HL-60 (cell line): ENCODE measurements at regions not wholly inside any gene's neighbourhood (a gene's known extent, or its start where the extent isn't known, plus 50 kb on each side); places are given as distances from the start of the nearest gene placed in this dataset.

Experiments
- DNase-seq, 2 experiments: peaks; one replicate each; pipeline ENCODE4 v3.0.0-alpha.2; 2010 to 2020; ENCODE audit warnings: low read depth in 1 of 2, low spot score in 1 of 2
- H3K27ac ChIP-seq: fragments of 250-450 bp; sonication (Bioruptor Pico); replicated peaks from 2 replicates; pipeline ENCODE4 v1.5.1; 2020; ENCODE audit warnings: mild to moderate bottlenecking, moderate library complexity
- H3K27me3 ChIP-seq: fragments of 250-450 bp; sonication (Bioruptor Pico); 2 replicates; pipeline ENCODE4 v1.5.1; 2021; ENCODE audit warnings: mild to moderate bottlenecking, moderate library complexity; ENCODE audit not compliant: insufficient read depth, poor library complexity, severe bottlenecking
- H3K4me3 ChIP-seq: replicated peaks from 2 replicates; pipeline ENCODE4 v1.5.1; 2011; ENCODE audit warnings: mild to moderate bottlenecking, control low read depth, low read length; ENCODE audit not compliant: insufficient read depth
- GABPA ChIP-seq: IDR thresholded peaks from 2 replicates; pipeline ENCODE4 v1.6.1; 2012; ENCODE audit warnings: low read depth
- POLR2AphosphoS5 ChIP-seq: IDR thresholded peaks from 2 replicates; pipeline ENCODE4 v1.6.1; 2012; ENCODE audit warnings: low read depth
- SPI1 ChIP-seq: IDR thresholded peaks from 2 replicates; pipeline ENCODE4 v1.6.1; 2012; ENCODE audit warnings: low read depth, mild to moderate bottlenecking, borderline replicate concordance
- TF ChIP-seq, protein P1 (sequence below): IDR thresholded peaks from 2 replicates; pipeline ENCODE4 v1.6.1; 2012; ENCODE audit warnings: low read depth; ENCODE audit not compliant: insufficient replicate concordance
- TF ChIP-seq, protein P2 (sequence below): IDR thresholded peaks from one replicate; pipeline ENCODE4 v1.5.1; 2011; ENCODE audit warnings: low read length, control low read depth, inconsistent platforms; ENCODE audit not compliant: insufficient read depth

DNA sequence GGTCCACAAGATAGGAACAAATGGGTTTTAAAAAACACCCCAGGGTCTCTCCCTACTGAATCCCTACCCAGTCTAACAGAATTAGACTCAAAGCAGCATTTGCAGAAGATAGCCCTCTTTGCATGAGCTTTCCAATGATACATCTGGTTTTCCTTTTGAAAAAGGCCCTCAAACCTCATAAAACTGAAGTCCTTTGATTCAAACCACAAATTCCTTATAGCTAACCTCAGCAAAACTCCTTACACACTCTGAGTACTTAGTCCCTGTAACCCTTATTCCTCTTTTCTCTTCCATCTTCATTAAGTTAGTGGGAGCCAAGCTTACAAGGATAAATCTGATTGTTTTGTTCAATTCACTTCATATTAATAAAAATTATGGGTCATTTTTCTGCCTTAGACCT, 90.5 kb upstream of the TNC start:
- TF ChIP-seq SPI1 (no peak), GABPA (no peak), POLR2AphosphoS5 (no peak)
- TF ChIP-seq, protein P1, sequence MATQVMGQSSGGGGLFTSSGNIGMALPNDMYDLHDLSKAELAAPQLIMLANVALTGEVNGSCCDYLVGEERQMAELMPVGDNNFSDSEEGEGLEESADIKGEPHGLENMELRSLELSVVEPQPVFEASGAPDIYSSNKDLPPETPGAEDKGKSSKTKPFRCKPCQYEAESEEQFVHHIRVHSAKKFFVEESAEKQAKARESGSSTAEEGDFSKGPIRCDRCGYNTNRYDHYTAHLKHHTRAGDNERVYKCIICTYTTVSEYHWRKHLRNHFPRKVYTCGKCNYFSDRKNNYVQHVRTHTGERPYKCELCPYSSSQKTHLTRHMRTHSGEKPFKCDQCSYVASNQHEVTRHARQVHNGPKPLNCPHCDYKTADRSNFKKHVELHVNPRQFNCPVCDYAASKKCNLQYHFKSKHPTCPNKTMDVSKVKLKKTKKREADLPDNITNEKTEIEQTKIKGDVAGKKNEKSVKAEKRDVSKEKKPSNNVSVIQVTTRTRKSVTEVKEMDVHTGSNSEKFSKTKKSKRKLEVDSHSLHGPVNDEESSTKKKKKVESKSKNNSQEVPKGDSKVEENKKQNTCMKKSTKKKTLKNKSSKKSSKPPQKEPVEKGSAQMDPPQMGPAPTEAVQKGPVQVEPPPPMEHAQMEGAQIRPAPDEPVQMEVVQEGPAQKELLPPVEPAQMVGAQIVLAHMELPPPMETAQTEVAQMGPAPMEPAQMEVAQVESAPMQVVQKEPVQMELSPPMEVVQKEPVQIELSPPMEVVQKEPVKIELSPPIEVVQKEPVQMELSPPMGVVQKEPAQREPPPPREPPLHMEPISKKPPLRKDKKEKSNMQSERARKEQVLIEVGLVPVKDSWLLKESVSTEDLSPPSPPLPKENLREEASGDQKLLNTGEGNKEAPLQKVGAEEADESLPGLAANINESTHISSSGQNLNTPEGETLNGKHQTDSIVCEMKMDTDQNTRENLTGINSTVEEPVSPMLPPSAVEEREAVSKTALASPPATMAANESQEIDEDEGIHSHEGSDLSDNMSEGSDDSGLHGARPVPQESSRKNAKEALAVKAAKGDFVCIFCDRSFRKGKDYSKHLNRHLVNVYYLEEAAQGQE, result no peak
- TF ChIP-seq, protein P2, sequence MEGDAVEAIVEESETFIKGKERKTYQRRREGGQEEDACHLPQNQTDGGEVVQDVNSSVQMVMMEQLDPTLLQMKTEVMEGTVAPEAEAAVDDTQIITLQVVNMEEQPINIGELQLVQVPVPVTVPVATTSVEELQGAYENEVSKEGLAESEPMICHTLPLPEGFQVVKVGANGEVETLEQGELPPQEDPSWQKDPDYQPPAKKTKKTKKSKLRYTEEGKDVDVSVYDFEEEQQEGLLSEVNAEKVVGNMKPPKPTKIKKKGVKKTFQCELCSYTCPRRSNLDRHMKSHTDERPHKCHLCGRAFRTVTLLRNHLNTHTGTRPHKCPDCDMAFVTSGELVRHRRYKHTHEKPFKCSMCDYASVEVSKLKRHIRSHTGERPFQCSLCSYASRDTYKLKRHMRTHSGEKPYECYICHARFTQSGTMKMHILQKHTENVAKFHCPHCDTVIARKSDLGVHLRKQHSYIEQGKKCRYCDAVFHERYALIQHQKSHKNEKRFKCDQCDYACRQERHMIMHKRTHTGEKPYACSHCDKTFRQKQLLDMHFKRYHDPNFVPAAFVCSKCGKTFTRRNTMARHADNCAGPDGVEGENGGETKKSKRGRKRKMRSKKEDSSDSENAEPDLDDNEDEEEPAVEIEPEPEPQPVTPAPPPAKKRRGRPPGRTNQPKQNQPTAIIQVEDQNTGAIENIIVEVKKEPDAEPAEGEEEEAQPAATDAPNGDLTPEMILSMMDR, result no peak
- H3K27me3 ChIP-seq, result peaks cover 2% of the 10 kb centered on the region
- H3K4me3 ChIP-seq, result no peak overlapping the region
- DNase-seq, result no peak
- no peak overlapping the region for H3K27ac ChIP-seq

DNA sequence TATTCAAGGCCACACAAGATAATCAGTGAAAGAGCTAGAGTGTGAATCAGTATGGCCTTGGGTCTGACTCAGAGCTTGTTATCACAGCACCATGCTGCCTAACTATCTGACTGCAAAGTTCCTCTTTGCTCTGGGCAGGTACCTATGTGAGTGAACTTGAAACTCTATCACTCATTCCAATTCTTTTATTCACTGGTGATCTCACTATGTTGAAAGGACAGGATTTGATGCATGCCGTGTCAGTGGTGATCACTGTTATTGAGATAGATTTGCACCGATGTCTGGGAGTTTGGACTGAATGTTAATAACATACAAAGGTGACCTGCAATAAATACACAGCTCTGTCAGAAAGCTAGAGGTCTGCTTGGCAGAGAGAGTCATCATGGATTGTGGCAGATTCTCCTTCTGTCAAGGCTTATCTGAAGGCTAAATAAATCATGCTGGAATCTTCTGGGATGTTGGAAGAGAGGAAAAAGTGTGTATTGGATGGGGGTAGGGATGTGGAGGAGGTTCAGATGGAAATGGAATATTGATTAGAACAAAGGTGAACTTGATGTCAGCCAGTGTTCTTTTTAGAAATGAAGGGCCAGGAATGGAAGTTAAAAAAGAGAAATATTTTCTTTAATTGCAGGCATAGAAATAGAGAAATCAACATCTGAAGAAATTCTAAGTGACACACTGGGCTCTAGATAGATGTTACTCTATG, 91.8 kb upstream of the TNC start:
- peaks cover 2% of the 10 kb centered on the region for H3K27me3 ChIP-seq
- TF ChIP-seq POLR2AphosphoS5, result no peak
- TF ChIP-seq, protein P1, result no peak
- TF ChIP-seq, protein P2, result no peak
- TF ChIP-seq SPI1, result no peak
- no peak for TF ChIP-seq GABPA
- H3K4me3 ChIP-seq, result no peak overlapping the region
- DNase-seq, result no peak
- H3K27ac ChIP-seq, result no peak overlapping the region

DNA sequence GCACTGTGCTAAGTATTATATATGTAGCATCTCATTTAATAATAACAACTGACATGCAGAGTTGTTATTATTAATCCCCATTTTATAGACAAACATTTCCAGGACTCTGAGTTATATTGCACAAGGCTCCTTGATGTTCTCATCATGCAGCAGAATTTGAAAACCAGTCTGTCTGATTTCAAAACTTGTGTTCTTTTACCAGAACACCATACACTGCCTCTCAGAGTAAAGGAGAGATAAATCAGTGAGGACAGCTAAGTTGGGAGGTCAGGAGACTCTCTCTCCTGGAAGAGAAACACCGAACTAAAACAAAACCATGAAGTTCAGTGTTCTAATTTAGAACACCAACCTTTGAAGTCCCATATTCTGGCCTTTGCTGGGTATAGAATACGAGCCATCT, 92.7 kb upstream of the TNC start:
- no peak for DNase-seq
- Histone ChIP-seq H3K27me3 (peaks cover 2% of the 10 kb centered on the region), H3K4me3 (no peak overlapping the region), H3K27ac (no peak overlapping the region)
- TF ChIP-seq SPI1 (no peak), GABPA (no peak), POLR2AphosphoS5 (no peak)
- TF ChIP-seq, protein P2, result no peak
- TF ChIP-seq, protein P1, result no peak
